HFF-Myc (cell line): ENCODE measurements at regions not wholly inside any gene's neighbourhood (a gene's known extent, or its start where the extent isn't known, plus 50 kb on each side); places are given as distances from the start of the nearest gene placed in this dataset.

Experiments
- DNase-seq: peaks from one replicate; pipeline ENCODE4 v3.0.0-alpha.2; 2011; ENCODE audit warnings: low read depth; ENCODE audit errors: extremely low read depth
- H3K4me3 ChIP-seq: replicated peaks from 2 replicates; pipeline ENCODE4 v1.5.1; 2011; ENCODE audit warnings: low read depth, mild to moderate bottlenecking, control low read depth, low read length
- TF ChIP-seq, protein P1 (sequence below): IDR thresholded peaks from 2 replicates; pipeline ENCODE4 v1.5.1; 2012; ENCODE audit warnings: mild to moderate bottlenecking, low read depth, low read length, control low read depth; ENCODE audit errors: missing control alignments

DNA sequence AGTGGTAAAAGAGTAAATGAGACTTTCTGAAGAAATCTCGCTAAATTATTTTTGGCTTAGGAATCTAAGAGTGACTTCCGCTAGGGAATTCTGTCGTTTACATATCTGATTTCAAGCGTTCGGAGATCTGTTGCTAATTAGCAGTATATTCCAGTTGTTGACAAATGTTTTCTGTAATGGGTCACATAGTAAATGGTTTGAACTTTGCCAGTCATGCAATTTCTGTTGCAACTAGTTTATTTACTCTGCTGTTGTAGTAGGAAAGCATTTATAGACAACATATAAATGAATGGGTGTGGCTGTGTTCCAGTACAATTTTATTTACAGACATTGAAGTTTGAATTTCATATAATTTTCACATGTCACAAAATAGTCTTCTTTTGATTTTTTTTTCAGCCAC lies 57.4 kb upstream of the JAK2 start:
- no peak overlapping the region for H3K4me3 ChIP-seq
- TF ChIP-seq, protein P1, sequence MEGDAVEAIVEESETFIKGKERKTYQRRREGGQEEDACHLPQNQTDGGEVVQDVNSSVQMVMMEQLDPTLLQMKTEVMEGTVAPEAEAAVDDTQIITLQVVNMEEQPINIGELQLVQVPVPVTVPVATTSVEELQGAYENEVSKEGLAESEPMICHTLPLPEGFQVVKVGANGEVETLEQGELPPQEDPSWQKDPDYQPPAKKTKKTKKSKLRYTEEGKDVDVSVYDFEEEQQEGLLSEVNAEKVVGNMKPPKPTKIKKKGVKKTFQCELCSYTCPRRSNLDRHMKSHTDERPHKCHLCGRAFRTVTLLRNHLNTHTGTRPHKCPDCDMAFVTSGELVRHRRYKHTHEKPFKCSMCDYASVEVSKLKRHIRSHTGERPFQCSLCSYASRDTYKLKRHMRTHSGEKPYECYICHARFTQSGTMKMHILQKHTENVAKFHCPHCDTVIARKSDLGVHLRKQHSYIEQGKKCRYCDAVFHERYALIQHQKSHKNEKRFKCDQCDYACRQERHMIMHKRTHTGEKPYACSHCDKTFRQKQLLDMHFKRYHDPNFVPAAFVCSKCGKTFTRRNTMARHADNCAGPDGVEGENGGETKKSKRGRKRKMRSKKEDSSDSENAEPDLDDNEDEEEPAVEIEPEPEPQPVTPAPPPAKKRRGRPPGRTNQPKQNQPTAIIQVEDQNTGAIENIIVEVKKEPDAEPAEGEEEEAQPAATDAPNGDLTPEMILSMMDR = no peak
- no peak for DNase-seq

DNA sequence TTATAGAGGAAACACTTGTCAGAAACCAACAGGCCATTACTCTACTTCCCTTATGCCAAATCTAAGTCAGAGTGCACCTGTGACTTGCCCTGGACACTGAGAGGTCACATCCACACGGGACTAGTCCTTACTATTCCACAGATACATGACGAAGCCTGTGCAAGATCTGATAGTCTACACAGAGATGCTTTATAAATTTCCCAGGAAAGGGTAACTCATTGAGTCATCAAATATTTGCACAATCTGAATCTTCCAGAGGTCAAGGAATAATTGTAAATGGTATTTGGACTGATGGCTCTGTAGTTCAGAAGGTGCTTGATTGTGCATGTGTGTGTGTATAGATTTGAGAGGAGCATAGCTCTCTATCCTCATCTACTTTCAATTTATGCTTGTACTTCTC lies 55.2 kb upstream of the JAK2 start:
- DNase-seq = no peak
- TF ChIP-seq, protein P1 = no peak
- no peak overlapping the region for H3K4me3 ChIP-seq

DNA sequence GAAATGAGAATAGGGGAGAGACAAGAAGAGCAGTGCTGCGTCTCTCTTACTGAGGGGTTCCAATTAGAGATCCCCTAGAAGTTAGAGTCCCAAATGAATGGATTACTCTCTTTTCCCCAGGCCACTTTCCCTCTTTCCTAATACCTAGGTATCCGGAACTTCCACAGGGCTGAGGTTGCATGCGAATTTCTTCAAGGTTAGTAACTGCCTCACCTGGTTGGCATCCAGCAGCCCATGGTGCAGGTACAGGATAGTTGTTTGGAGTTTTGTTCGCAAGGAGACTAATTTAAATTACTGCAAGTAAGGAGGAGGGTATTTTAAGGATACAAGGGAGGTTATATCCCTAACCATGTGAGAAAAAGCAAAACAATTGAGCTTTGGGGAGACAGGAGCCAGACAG lies 52.4 kb upstream of the JAK2 start:
- no peak overlapping the region for H3K4me3 ChIP-seq
- DNase-seq = no peak
- TF ChIP-seq, protein P1 = no peak

DNA sequence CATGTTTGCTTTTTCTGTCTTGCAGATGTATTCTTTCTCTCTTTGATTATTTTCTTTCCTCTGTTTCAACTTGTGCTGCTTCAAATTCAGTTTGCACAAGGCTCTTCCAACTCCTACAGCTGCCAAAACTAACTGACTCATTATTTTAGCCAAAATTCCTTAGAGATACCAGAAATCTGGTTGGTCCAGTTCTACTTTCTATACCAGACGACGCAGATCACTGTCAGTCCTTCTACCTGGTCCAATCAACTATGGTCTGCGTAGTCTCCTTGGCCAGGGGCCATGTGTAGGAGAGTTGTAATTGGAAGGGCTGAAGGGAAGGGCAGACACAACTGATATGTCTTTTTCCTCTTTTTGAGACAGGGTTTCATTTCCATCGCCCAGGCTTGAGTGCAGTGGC lies 51.9 kb upstream of the JAK2 start:
- no peak for DNase-seq
- no peak overlapping the region for H3K4me3 ChIP-seq
- TF ChIP-seq, protein P1 = no peak

DNA sequence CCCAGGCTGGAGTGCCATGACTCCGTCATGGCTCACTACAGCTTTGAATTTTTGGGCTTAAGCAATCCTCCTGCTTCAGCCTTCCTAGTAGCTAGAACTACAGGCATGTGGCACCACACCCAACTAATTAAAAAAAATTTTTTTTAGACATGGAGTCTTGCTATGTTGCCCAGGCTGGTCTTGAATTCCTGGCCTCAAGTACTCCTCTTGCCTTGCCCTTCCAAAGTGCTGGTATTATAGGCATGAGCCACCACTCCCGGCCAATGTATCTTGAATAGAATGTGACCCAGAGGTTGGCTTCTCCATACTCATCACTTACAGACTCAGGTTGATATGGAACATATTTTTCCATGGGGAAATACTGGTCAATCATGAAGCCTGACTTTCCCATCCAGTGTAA lies 51.2 kb upstream of the JAK2 start:
- DNase-seq = no peak
- no peak overlapping the region for H3K4me3 ChIP-seq
- TF ChIP-seq, protein P1 = no peak

DNA sequence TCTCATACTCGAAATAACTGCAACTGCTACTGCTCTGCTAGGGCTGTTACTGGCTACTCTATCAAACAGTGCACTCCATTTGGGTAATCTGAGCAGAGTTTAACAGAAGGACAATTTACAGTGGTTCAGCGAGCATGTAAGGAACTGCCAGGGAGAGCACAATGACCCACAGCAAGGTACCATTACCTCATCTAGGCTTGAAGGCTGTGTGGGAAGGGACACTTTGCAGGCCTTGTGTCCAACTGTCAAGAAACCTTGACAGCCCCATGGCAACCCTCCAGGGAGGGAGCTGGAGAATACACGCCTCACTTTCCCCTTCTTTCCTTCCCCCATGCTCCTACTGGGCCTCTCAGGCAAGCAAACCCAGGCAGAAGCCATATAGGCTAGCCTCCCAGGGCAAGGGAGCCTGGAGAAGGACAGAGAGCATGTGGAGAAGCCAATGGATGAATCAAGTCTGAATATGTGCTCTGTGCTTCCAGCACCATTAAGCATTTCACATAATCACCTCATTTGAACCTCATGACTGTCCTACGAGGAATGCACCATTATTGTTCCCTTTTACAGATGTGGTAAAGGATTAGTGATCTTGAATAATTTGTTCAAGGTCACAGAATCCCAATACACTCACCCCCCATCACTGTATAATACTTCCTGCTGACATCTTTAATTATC lies 49.9 kb upstream of the JAK2 start:
- DNase-seq = no peak
- H3K4me3 ChIP-seq = no peak overlapping the region
- TF ChIP-seq, protein P1 = no peak
